Omental fat pad (tissue), 3 donors: ENCODE measurements at regions not wholly inside any gene's neighbourhood (a gene's known extent, or its start where the extent isn't known, plus 50 kb on each side); places are given as distances from the start of the nearest gene placed in this dataset.

Source experiments
- ATAC-seq: fragments of 150-250 bp; one replicate; pipeline ENCODE4 v1.9.1; 2016; ENCODE audit warnings: mild to moderate bottlenecking, moderate library complexity; ENCODE audit not compliant: low FRiP score
- DNase-seq: peaks from one replicate; pipeline ENCODE4 v3.0.0-alpha.2; 2019; ENCODE audit warnings: low spot score
- CTCF ChIP-seq, 3 donors: fragments of 450-650 bp; IDR thresholded peaks; one replicate each; pipeline ENCODE4 v1.5.1; 2016 to 2017; ENCODE audit warnings: antibody characterized with exemption in 3 of 3, mild to moderate bottlenecking in 3 of 3, moderate library complexity in 2 of 3

GRCh38 chrX:122087341-122087740, 1039.9 kb downstream of the GLUD2 start:
- no peak for ATAC-seq
- no peak for TF ChIP-seq CTCF (IDR thresholded peaks at IDR 0.05)
- DNase-seq: no peak

- DNase-seq (no peak), ATAC-seq (no peak)
- no peak for TF ChIP-seq CTCF (IDR thresholded peaks at IDR 0.05)
Observed at GRCh38 chrX:122091571-122091970, 1044.2 kb downstream of the GLUD2 start.

- no peak for TF ChIP-seq CTCF (IDR thresholded peaks at IDR 0.05)
- no peak for ATAC-seq
- DNase-seq: no peak
Observed at GRCh38 chrX:122092360-122092759, 1045.0 kb downstream of the GLUD2 start.

GRCh38 chrX:122092978-122093377, 1045.6 kb downstream of the GLUD2 start:
- TF ChIP-seq CTCF (IDR thresholded peaks at IDR 0.05): no peak
- DNase-seq (no peak), ATAC-seq (no peak)

GRCh38 chrX:122094611-122095010, 1047.2 kb downstream of the GLUD2 start:
- TF ChIP-seq CTCF (IDR thresholded peaks at IDR 0.05): no peak
- DNase-seq (no peak), ATAC-seq (no peak)

- DNase-seq: no peak
- ATAC-seq: no peak
- no peak for TF ChIP-seq CTCF (IDR thresholded peaks at IDR 0.05)
Observed at GRCh38 chrX:122113376-122113775, 1066.0 kb downstream of the GLUD2 start.

GRCh38 chrX:122113896-122114295, 1066.5 kb downstream of the GLUD2 start:
- ATAC-seq (no peak), DNase-seq (no peak)
- no peak for TF ChIP-seq CTCF (IDR thresholded peaks at IDR 0.05)
